Right lobe of liver (tissue), 4 donors: ENCODE measurements at regions not wholly inside any gene's neighbourhood (a gene's known extent, or its start where the extent isn't known, plus 50 kb on each side); places are given as distances from the start of the nearest gene placed in this dataset.

Experiments used
- POLR2A ChIP-seq: fragments of 450-650 bp; IDR thresholded peaks from one replicate; pipeline ENCODE4 v1.6.1; 2017; ENCODE audit warnings: antibody characterized with exemption, mild to moderate bottlenecking
- TF ChIP-seq, protein P1 (sequence below), 4 donors: fragments of 200-600 bp in 3 of 4; fragments of 450-650 bp in 1 of 4; IDR thresholded peaks; one replicate each; pipeline versions ENCODE4 v1.5.1 to v1.8.0; 2016 to 2022; ENCODE audit warnings: antibody characterized with exemption in 4 of 4, mild to moderate bottlenecking in 2 of 4
- donor health status: DM: no; HTN: no; CAD: no.
- donor health status: DM: no; HTN: no; CAD: no.
- donor health status: DM: no; HTN: yes; CAD: no.

GRCh38 chr4:19940861-19941260, 310.8 kb upstream of the SLIT2 start:
- TF ChIP-seq, protein P1, sequence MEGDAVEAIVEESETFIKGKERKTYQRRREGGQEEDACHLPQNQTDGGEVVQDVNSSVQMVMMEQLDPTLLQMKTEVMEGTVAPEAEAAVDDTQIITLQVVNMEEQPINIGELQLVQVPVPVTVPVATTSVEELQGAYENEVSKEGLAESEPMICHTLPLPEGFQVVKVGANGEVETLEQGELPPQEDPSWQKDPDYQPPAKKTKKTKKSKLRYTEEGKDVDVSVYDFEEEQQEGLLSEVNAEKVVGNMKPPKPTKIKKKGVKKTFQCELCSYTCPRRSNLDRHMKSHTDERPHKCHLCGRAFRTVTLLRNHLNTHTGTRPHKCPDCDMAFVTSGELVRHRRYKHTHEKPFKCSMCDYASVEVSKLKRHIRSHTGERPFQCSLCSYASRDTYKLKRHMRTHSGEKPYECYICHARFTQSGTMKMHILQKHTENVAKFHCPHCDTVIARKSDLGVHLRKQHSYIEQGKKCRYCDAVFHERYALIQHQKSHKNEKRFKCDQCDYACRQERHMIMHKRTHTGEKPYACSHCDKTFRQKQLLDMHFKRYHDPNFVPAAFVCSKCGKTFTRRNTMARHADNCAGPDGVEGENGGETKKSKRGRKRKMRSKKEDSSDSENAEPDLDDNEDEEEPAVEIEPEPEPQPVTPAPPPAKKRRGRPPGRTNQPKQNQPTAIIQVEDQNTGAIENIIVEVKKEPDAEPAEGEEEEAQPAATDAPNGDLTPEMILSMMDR (IDR thresholded peaks at IDR 0.05): no peak
- no peak for TF ChIP-seq POLR2A
